22Rv1 (cell line): ENCODE measurements at regions not wholly inside any gene's neighbourhood (a gene's known extent, or its start where the extent isn't known, plus 50 kb on each side); places are given as distances from the start of the nearest gene placed in this dataset.

ENCODE experiments used
- CTCF ChIP-seq: fragments of 450-650 bp; IDR thresholded peaks from 2 replicates; pipeline ENCODE4 v1.5.1; 2017; ENCODE audit warnings: mild to moderate bottlenecking
- ZFX ChIP-seq: fragments of 450-650 bp; IDR thresholded peaks from 2 replicates; pipeline ENCODE4 v1.6.1; 2017; ENCODE audit warnings: antibody characterized with exemption, borderline replicate concordance

DNA sequence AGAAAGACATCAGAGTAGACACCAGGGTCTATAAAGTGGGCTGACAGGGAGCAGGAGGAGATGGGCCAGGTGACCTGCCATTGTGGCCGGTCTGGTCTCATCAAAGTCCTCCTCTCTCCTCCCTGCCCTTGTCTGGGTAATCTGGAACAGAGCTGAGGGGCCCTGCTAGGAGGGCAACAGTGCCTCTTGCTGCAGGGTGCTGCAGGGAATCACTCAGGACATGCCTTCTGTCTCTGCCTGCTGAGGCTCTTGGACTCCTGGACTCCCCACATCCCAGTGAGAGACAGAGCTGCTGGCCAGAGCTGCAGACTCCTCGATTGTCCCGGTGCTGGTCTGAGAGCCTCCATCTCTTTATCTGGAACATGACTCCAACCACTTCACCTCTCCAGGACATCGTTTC lies 366.1 kb upstream of the DUSP10 start:
- TF ChIP-seq CTCF (no peak), ZFX (no peak)
